Lung (tissue), 11 donors: ENCODE measurements at regions not wholly inside any gene's neighbourhood (a gene's known extent, or its start where the extent isn't known, plus 50 kb on each side); places are given as distances from the start of the nearest gene placed in this dataset.
A peak's percentile ranks its signal among the peaks of the same experiment; 100 is the strongest.

Experiments
- ATAC-seq: fragments of 200-7000 bp; cut with Tn5 transposase; one replicate; pipeline ENCODE4 v1.9.1; 2020; ENCODE audit warnings: moderate number of reproducible peaks; ENCODE audit not compliant: insufficient read depth, low FRiP score
- DNase-seq, 3 donors: peaks; one replicate each; pipeline ENCODE4 v3.0.0-alpha.2; 2013 to 2017
- H3K27ac ChIP-seq, 2 donors: one replicate each; pipeline ENCODE4 v1.5.1; 2013; ENCODE audit warnings: mild to moderate bottlenecking in 2 of 2, moderate library complexity in 2 of 2, control low read depth in 1 of 2, inconsistent platforms in 1 of 2, low read depth in 1 of 2, low read length in 1 of 2
- H3K27me3 ChIP-seq, 3 donors: one replicate each; pipeline ENCODE4 v1.5.1; 2013; ENCODE audit warnings: low read length in 2 of 3; ENCODE audit not compliant: control insufficient read depth in 3 of 3, insufficient read depth in 3 of 3
- H3K36me3 ChIP-seq, 4 donors: one replicate each; pipeline ENCODE4 v1.5.1; 2013; ENCODE audit warnings: low read length in 4 of 4, mild to moderate bottlenecking in 1 of 4, moderate library complexity in 1 of 4; ENCODE audit not compliant: control insufficient read depth in 4 of 4, insufficient read depth in 4 of 4
- H3K4me1 ChIP-seq, 5 donors: one replicate each; pipeline ENCODE4 v1.5.1; 2013; ENCODE audit warnings: low read length in 5 of 5, mild to moderate bottlenecking in 2 of 5, moderate library complexity in 1 of 5; ENCODE audit not compliant: control insufficient read depth in 5 of 5, insufficient read depth in 5 of 5
- H3K4me3 ChIP-seq: one replicate; pipeline ENCODE4 v1.5.1; 2013; ENCODE audit warnings: mild to moderate bottlenecking, control low read depth, moderate library complexity
- H3K9ac ChIP-seq, 2 donors: one replicate each; pipeline ENCODE4 v1.5.1; 2013; ENCODE audit warnings: low read length in 2 of 2, control low read depth in 1 of 2; ENCODE audit not compliant: insufficient read depth in 1 of 2
- H3K9me3 ChIP-seq, 4 donors: one replicate each; pipeline ENCODE4 v1.5.1; 2013; ENCODE audit warnings: low read length in 3 of 4, mild to moderate bottlenecking in 1 of 4, moderate library complexity in 1 of 4; ENCODE audit not compliant: control insufficient read depth in 4 of 4, insufficient read depth in 3 of 4
- CTCF ChIP-seq: IDR thresholded peaks from 2 replicates; pipeline ENCODE4 v1.5.1; 2012; ENCODE audit warnings: mild to moderate bottlenecking; ENCODE audit errors: control extremely low read depth, extremely low read depth
- WGBS, 2 donors: extraction: QIAGEN DNeasy Blood & Tissue Kit; methylation state at CpG; one replicate each; pipeline ENCODE4 v1.1.7; 2013; 5-methylcytosine and 5-hydroxymethylcytosine counted together
- donor health status: control.
- donor health status: control.
- donor health status: Bipolar disorder and iron deficiency.
- donor health status: healthy.
- donor health status: DM: yes; HTN: yes; CAD: no.

GRCh38 chrX:39377773-39378172 lies 576.5 kb downstream of the MID1IP1 start:
- TF ChIP-seq CTCF: no peak
- Histone ChIP-seq H3K9me3 (peaks cover 0 to 5% (median 0%) of the 10 kb centered on the region in 4 donors), H3K27me3 (peaks cover 0 to 14% (median 8%) of the 10 kb centered on the region in 3 donors), H3K9ac (no peak overlapping the region), H3K4me1 (peaks cover 0 to 11% (median 0%) of the 10 kb centered on the region in 5 donors), H3K27ac (no peak overlapping the region), H3K36me3 (no peaks in the 10 kb centered on the region), H3K4me3 (no peak overlapping the region)
- peak in 1 of 3 donors; percentile 18 for DNase-seq
- 81 to 92% methylated on average over 1 of the region's 1 CpG for WGBS, 2 donors
- ATAC-seq: no peak

GRCh38 chrX:39381422-39381821 lies 580.2 kb downstream of the MID1IP1 start:
- H3K4me1 ChIP-seq: peaks cover 0 to 11% (median 0%) of the 10 kb centered on the region in 5 donors
- H3K27me3 ChIP-seq: peaks cover 0 to 15% (median 14%) of the 10 kb centered on the region in 3 donors
- H3K4me3 ChIP-seq: no peak overlapping the region
- H3K27ac ChIP-seq: no peak overlapping the region
- DNase-seq (peak; percentile 82 to 91 (median 86)), ATAC-seq (no peak)
- no peak for TF ChIP-seq CTCF
- H3K36me3 ChIP-seq: no peaks in the 10 kb centered on the region
- peaks cover 0 to 3% (median 0%) of the 10 kb centered on the region in 4 donors for H3K9me3 ChIP-seq
- no peak overlapping the region for H3K9ac ChIP-seq
- WGBS, 2 donors: 71 to 88% methylated on average over 5 of the region's 5 CpGs

GRCh38 chrX:39384996-39385395 lies 583.7 kb downstream of the MID1IP1 start:
- no peaks in the 10 kb centered on the region for H3K9me3 ChIP-seq
- no peaks in the 10 kb centered on the region for H3K36me3 ChIP-seq
- WGBS, 2 donors: 76 to 96% methylated on average over 6 of the region's 6 CpGs
- no peak overlapping the region for H3K9ac ChIP-seq
- H3K4me1 ChIP-seq: peaks cover 0 to 11% (median 0%) of the 10 kb centered on the region in 5 donors
- no peak overlapping the region for H3K4me3 ChIP-seq
- TF ChIP-seq CTCF: no peak
- DNase-seq (no peak), ATAC-seq (no peak)
- H3K27ac ChIP-seq: no peak overlapping the region
- peaks cover 0 to 31% (median 27%) of the 10 kb centered on the region in 3 donors for H3K27me3 ChIP-seq

GRCh38 chrX:39388730-39389129 lies 587.5 kb downstream of the MID1IP1 start:
- H3K9ac ChIP-seq: no peak overlapping the region
- DNase-seq (no peak), ATAC-seq (no peak)
- H3K36me3 ChIP-seq: no peaks in the 10 kb centered on the region
- no peaks in the 10 kb centered on the region for H3K4me1 ChIP-seq
- no peak for TF ChIP-seq CTCF
- no peak overlapping the region for H3K27ac ChIP-seq
- H3K27me3 ChIP-seq: peaks cover 0 to 33% (median 24%) of the 10 kb centered on the region in 3 donors
- H3K4me3 ChIP-seq: no peak overlapping the region
- 93 to 100% methylated on average over 2 of the region's 2 CpGs for WGBS, 2 donors
- H3K9me3 ChIP-seq: no peaks in the 10 kb centered on the region
